Kidney epithelial cell (primary cell): ENCODE measurements at regions not wholly inside any gene's neighbourhood (a gene's known extent, or its start where the extent isn't known, plus 50 kb on each side); places are given as distances from the start of the nearest gene placed in this dataset.

Experiments
- DNase-seq: peaks from one replicate; pipeline ENCODE4 v3.0.0-alpha.2; 2010; ENCODE audit warnings: low read depth
- H3K27me3 ChIP-seq: 2 replicates; pipeline ENCODE4 v1.6.0; 2011; ENCODE audit warnings: low read length; ENCODE audit not compliant: control insufficient read depth, insufficient read depth
- H3K36me3 ChIP-seq: 2 replicates; pipeline ENCODE4 v1.5.1; 2011; ENCODE audit warnings: low read length; ENCODE audit not compliant: control insufficient read depth, insufficient read depth
- H3K4me3 ChIP-seq: 2 replicates; pipeline ENCODE4 v1.5.1; 2011; ENCODE audit warnings: low read depth, mild to moderate bottlenecking, control low read depth, low read length
- TF ChIP-seq, protein P1 (sequence below): IDR thresholded peaks from 2 replicates; pipeline ENCODE4 v1.5.1; 2011; ENCODE audit warnings: mild to moderate bottlenecking, moderate library complexity, low read length, control low read depth, inconsistent platforms; ENCODE audit not compliant: insufficient read depth, poor library complexity, severe bottlenecking

GRCh38 chr11:28962502-28962901 is 854.3 kb downstream of the METTL15 start:
- no peak for DNase-seq
- H3K4me3 ChIP-seq, result no peak overlapping the region
- no peaks in the 10 kb centered on the region for H3K36me3 ChIP-seq
- TF ChIP-seq, protein P1, sequence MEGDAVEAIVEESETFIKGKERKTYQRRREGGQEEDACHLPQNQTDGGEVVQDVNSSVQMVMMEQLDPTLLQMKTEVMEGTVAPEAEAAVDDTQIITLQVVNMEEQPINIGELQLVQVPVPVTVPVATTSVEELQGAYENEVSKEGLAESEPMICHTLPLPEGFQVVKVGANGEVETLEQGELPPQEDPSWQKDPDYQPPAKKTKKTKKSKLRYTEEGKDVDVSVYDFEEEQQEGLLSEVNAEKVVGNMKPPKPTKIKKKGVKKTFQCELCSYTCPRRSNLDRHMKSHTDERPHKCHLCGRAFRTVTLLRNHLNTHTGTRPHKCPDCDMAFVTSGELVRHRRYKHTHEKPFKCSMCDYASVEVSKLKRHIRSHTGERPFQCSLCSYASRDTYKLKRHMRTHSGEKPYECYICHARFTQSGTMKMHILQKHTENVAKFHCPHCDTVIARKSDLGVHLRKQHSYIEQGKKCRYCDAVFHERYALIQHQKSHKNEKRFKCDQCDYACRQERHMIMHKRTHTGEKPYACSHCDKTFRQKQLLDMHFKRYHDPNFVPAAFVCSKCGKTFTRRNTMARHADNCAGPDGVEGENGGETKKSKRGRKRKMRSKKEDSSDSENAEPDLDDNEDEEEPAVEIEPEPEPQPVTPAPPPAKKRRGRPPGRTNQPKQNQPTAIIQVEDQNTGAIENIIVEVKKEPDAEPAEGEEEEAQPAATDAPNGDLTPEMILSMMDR, result no peak
- no peaks in the 10 kb centered on the region for H3K27me3 ChIP-seq

DNA sequence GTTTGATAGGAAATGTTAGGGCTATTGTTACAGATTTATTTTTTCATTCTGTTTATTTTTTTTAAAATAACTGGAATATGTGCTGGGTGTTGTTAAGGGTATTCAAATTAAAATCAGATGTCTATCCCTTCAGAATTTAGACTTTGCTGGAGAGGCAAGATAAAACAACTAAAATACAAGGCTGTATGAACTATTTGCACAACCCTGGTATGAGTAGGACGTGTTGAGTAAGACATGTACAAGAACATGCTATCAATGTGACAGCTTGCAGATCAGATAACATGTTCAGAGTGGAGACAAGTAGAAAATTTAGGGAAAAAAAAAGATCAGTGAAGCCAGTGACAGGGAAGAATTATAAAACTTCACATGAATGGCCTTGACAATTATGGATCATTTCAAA is 853.5 kb downstream of the METTL15 start:
- Histone ChIP-seq H3K27me3 (no peaks in the 10 kb centered on the region), H3K36me3 (no peaks in the 10 kb centered on the region), H3K4me3 (no peak overlapping the region)
- DNase-seq, result no peak
- TF ChIP-seq, protein P1, result no peak

DNA sequence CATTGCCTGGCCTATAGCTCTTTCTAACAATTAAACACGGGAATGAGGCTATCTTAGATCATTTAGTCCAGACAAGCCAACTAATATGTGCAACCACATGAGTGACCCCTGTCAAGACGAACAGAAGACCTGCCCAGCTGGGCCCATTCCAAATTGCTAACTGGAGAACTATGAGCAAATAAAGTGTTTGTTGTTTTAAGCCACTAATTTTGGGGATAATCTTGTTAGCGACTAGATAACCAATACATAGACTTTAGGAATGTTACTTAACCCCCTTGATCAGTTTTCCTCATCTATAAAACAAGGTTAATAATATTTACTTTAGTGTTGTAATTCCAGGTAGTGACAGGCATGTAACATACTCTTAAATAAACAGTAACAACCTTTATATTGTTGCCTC is 848.3 kb downstream of the METTL15 start:
- DNase-seq, result no peak
- Histone ChIP-seq H3K36me3 (no peaks in the 10 kb centered on the region), H3K4me3 (no peak overlapping the region), H3K27me3 (no peaks in the 10 kb centered on the region)
- TF ChIP-seq, protein P1, result no peak

DNA sequence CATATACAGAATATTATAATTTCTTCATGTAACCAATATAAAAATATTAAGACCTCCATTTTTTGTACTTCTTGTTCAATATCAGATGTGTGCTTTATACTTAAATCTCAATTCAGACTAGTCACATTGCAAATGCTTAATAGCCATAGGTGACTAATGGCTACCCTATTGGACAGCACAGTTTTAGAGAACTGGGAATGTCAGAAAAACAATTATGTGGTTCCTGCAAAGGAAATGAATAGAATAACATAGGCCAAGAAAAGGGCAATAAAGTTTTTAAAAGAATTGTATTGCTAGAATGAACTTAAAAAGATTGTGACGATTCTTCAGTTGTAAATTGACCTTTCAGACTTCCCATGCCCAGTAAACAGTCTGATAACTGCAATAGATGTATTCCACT is 843.0 kb downstream of the METTL15 start:
- DNase-seq, result no peak
- no peak overlapping the region for H3K4me3 ChIP-seq
- no peaks in the 10 kb centered on the region for H3K36me3 ChIP-seq
- no peaks in the 10 kb centered on the region for H3K27me3 ChIP-seq
- TF ChIP-seq, protein P1, result no peak

DNA sequence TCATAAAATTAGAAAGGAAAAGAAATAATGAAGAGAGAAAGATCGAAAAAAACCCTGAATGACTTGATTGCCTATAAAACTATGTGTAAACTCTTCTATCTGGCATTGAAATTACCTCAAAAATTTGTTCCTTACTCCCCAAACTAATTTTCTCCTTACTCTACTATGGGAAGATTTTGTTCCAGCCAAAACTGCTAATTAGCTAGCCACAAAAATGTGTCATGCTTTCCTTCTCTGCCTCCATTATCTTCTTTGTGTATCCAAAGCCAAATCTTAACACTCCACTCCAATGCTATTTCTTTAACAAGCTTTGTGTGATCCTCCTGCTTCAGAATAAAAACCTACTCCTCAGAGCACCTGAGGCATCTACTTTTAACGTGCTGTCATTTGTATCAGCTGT is 831.2 kb downstream of the METTL15 start:
- no peaks in the 10 kb centered on the region for H3K27me3 ChIP-seq
- H3K36me3 ChIP-seq, result no peaks in the 10 kb centered on the region
- no peak for DNase-seq
- TF ChIP-seq, protein P1, result no peak
- no peak overlapping the region for H3K4me3 ChIP-seq

DNA sequence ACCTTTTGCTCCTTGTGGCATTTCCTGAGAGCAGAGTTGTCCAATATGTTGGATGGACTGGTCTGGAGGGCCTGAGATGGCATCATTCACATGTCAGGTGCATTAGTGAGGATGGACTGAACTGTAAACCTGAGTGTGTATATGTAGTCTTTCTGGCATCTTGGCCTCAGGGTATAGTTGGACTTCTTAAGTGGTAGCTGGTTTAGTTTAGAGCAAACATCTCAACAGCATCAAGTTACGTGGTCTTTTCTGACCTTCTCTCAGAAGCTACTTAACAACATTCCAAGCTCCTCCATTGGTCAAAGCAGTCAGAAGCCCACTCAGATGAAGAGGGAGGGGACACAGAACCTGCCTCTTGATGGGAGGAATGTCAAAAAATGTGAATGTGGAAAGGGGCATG is 829.9 kb downstream of the METTL15 start:
- DNase-seq, result no peak
- TF ChIP-seq, protein P1, result no peak
- H3K36me3 ChIP-seq, result no peaks in the 10 kb centered on the region
- no peaks in the 10 kb centered on the region for H3K27me3 ChIP-seq
- no peak overlapping the region for H3K4me3 ChIP-seq
